ENCODE measurements at regions not wholly inside any gene's neighbourhood (a gene's known extent, or its start where the extent isn't known, plus 50 kb on each side); places are given as distances from the start of the nearest gene placed in this dataset.

DNA sequence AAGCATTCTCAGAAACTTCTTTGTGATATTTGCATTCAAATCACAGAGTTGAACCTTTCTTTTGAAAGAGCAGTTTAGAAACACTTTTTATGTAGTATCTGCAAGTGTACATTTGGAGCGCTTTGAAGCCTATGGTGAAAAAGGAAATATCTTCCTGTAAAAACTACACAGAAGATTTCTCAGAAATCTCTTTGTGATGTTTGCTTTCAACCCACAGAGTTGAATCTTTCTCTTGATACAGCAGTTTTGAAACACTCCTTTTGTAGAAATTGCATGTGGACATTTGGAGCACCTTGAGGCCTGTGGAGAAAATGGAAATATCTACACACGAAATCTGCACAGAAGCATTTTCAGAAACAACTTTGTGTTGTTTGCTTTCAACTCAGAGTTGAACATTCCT, 612.3 kb upstream of the ZNF337 start:
- no peak for TF ChIP-seq EZH2 (IDR thresholded peaks at IDR 0.05)
- no peak for TF ChIP-seq FOXP2 (optimal IDR thresholded peaks at IDR 0.05; ENCODE audit: control extremely low read depth, extremely low read length, insufficient read depth)
